ENCODE measurements at regions not wholly inside any gene's neighbourhood (a gene's known extent, or its start where the extent isn't known, plus 50 kb on each side); places are given as distances from the start of the nearest gene placed in this dataset.
A peak's percentile ranks its signal among the peaks of the same experiment; 100 is the strongest.

DNA sequence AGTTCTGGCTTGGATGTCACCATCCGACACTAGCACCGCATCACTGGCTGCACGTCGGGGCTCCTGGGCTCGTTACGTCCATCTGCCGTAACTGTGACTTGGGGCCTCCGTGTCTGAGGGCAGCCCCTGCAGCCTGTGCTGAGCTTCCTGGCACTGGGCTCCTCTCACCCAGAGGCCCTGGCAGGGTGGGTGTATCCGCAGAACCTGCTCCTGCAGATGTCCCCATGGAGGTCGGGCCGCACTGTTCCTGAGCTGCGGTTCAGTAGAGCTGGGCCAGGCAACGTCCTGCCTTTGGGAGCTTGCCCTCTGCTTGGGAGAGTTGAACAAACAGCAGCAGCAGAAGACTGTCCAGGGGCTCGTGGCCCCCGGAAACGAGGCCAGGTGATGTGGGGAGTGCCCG is 71.4 kb downstream of the RGS12 start:
- DNase-seq (ENCODE audit: low read depth) = no peak
- no peak overlapping the region for H3K4me3 ChIP-seq (ENCODE audit: low read depth, low read length)

DNA sequence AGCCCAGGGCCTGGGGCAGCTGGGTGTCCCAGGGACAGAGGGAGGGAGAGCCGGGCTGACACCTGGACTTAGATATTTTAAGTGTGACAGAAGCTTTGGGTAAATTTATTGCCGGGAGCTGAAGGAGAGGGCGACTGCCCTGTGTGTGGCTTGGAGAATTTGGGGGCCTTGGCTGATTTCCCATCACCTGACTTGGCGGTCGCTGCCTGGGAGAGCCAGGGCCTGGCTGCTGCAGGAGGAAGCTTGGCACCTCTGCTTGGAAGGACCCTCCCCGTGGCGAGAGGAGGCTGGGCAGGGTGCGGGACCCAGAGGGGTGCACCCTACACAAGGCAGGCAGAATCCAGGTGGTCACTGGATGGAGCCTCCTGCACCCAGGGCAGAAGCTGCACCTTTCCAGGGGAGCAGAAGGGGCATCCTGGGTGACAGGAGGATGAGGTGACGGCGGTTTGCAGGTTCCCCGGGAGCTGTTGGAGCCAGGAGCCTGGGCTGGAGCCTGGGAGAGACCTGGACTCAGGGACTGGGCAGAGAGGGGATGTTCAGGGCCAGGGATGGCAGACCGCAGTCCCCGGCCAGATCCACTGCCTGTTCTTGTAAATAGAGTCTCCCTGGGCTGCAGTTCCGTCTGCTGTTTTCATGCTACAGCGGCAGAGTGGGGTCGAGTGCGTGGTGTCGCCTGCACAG is 72.0 kb downstream of the RGS12 start:
- H3K4me3 ChIP-seq (ENCODE audit: low read depth, low read length) = no peak overlapping the region
- no peak for DNase-seq (ENCODE audit: low read depth)

GRCh38 chr4:3365326-3365725 is 72.5 kb downstream of the RGS12 start:
- H3K4me3 ChIP-seq (ENCODE audit: low read depth, low read length) = no peak overlapping the region
- DNase-seq (ENCODE audit: low read depth) = no peak

DNA sequence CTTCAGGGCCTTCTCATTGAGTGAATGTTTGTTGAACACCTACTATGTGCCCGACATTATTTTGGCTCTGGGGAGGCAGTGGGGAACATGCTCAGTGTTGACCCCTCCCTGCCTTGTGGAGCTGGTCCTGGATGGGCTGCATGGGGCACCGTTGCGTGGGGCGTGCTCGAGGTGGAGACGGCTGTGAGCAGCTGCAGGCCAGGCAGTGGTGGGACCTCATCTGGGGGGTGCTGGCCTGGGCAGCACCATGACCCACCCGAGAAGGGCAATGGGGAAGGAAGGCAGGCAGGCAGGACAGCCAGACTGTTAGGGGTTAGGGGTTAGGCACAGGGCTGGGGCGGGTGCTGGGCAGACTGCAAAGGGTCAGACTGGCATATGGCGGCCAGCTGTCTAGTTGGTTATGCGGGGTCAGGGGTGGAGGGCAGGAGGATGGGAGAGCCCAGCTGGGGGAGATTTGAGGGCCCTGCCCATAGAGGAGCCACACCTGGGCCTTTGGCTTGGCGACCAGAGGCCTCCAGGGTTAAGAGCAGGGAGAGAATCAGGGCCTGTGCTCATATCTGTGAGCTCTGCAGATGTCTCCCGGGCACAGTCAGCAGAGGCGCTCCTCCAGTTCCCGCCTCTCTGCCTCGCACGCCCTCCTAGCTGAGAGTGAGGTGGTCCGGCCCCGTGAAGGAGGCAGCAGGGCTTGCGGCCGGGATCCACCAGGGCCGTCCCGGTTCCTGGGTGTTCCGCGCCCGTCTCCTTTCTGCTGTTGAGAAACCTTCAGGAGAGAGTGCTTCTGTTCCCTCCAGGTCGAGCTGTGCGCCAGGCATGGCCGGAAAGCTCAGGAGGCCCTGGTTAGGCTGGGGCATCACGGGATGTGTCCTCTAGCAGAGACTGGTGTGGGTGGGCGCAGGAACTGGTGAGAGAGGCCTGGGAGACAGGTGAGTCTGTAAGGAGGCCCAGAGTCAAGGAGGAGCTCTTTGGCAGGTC is 73.3 kb downstream of the RGS12 start:
- H3K4me3 ChIP-seq (ENCODE audit: low read depth, low read length) = no peak overlapping the region
- no peak for DNase-seq (ENCODE audit: low read depth)

DNA sequence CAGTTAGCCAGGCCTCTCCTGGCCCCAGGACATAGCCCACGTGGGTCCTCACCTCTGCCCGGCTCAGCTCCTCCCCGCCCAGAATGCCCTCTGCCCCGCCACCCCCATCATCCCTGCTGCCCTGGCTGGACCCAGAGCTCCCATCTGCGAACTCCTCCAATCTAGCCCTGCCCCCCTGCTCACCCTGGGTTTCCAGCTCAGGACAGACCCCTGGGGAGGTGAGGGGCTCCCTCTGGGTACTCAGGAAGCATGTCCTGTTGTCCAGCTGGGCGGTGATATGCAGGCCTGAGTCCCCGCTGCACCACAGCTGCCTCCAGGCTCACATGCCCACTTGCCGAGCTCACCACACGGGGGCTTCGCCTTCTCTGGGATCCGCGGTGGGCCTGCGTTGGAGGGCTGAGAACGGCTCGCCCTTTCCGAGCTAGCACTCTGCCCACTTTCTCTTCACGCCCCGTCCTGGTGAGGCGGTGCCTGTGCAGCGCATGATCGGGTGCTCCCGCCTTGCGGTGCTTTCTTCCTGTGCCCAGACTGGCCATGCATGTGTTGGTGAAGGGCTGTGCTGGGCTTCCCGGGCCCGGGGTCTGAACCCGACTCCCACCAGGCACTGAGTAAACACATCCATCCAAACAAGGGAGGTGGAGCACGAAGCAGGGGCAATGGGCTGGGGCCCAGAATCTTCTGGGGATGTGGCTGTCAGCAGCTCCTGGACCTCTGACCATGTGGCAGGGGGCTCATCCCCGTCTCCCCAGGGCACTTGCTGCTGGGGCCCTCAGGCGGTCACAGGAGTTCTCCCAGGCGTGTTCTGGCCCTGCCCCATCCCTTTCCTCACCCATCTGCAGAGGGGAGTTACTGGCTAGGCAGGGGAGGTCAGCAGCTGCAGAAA is 74.3 kb downstream of the RGS12 start:
- H3K4me3 ChIP-seq (ENCODE audit: low read depth, low read length) = no peak overlapping the region
- no peak for DNase-seq (ENCODE audit: low read depth)

- no peak overlapping the region for H3K4me3 ChIP-seq (ENCODE audit: low read depth, low read length)
- DNase-seq (ENCODE audit: low read depth) = no peak
Measured at GRCh38 chr4:3367866-3368265, 73.9 kb upstream of the HGFAC start.

- no peak for DNase-seq (ENCODE audit: low read depth)
- H3K4me3 ChIP-seq (ENCODE audit: low read depth, low read length) = no peak overlapping the region
Measured at GRCh38 chr4:3368334-3368733, 73.4 kb upstream of the HGFAC start.

GRCh38 chr4:3368841-3369760 is 72.7 kb upstream of the HGFAC start:
- no peak for DNase-seq (ENCODE audit: low read depth)
- peak overlapping the region; percentile 35 for H3K4me3 ChIP-seq (ENCODE audit: low read depth, low read length)

DNA sequence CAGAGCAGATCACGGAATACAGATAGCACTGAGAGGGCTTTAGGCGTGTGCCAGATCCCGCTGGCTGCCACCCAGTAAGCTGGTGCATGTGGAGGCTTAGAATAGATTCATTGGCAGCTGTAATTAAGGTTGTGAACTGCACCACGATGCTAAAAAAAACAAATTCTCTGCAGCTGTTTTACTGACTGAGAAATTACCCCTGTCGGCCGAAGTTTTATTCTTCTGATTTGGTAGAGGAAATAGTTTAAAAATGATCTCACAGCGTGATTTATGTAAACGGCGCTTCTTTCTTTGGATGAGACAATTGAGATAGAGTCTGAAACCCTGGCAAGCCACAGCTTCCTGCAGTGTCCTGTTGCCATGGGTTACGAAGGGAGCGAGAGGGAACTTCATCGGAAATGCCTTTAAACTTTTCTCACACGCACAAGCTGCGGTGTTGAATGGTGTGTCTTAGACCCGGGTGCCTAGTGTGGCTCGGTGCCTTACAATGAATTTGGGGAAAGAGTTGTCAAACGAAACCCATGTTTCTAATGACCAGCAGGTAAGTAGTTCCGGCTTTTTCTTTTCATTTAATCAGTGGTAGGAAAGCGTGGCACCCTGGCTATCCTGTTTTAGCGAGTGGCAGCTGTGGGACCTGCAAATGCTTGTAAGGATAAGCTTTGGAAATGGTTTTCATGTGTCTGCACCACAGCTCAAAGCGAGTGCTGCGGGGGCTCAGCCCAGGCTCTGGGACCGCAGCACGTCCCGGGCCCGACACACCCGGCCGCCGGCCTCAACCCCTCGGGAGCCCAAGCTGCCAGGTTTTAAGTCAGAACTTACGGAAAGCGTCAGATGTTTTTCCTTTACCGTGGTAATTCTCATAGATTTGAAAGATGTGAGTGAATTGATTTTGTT is 71.7 kb upstream of the HGFAC start:
- peak overlapping the region; percentile 35 for H3K4me3 ChIP-seq (ENCODE audit: low read depth, low read length)
- DNase-seq (ENCODE audit: low read depth) = peak; percentile 65

DNA sequence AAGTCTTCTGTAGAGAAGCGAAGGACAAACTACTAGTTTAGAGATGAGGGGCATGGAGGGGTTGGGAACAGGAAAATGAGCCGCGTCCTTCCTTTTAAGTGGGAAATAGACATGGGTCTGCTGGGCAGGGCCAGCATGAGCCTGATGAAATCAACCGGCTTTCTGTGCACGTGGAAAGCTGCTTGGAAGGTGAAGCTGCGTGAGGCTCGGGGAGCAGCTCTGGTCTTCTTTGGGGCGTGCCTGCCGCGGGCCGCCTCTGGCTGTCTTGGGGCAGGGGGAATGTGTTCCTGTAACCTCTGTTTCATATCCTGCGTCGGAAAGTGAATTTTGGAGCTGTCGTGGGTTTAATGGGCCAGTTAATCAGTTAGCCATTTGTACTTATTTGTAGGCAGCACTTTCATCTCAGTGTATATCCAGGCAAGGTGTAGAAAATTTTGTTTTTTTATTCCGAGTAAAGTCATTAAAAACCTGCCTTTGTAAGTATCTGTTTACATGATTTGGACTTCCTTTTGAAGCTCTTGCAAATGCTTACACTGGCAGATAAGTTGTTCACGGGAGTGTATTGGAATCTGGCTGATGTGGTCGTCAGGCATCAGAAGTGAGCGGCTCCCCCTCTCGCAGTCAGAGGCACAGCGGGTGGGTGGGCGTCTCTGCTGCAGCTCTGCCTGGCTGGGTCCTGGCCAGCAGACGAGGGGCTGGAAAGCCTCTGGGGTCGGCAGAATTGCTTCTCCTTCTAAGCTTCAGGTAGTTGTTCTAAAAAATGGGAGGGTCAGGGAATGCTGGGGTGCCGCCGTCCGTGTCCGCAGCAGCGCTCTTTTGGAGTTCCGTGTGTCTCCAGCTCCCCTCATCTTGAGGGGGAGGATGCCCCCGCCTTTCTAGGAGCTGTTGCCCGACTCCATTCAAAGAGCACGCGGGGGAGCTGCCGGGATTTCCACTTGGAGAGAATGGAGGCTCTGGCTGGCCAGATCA is 70.5 kb upstream of the HGFAC start:
- peak overlapping the region; percentile 35 for H3K4me3 ChIP-seq (ENCODE audit: low read depth, low read length)
- no peak for DNase-seq (ENCODE audit: low read depth)

DNA sequence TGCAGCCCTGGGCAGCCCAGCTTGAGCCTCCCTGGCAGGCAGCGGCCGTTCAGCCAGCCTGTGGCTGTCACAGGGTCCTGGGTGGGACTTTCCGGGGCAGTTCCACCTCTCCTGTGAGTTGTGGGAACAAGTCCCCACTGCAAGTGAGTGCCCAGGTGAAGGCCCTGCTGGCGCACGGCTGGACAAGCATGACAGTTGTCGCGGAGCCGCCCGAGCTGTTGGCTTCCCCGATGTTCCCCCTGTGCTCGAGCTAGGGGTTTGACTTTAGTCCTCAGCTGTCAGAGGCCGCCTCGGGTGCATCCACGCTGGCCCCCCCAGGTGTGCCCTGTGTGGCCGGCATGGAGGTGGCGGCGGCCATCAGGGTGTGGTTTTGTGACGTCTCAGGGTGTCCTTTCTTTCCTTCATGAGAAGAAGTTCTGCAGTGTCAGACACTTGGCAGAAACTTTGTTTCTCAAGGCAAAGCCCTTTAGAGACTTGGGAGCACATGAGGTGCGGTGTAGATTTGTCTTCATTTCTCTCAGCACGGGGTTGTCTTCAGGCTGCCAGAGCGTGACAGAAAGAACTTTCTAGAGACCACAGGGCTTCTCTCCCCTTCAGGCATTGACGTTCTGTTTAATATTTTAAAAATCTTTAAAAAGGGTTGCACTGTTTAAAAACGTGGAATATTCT is 69.4 kb upstream of the HGFAC start:
- no peak overlapping the region for H3K4me3 ChIP-seq (ENCODE audit: low read depth, low read length)
- DNase-seq (ENCODE audit: low read depth) = no peak

- no peak overlapping the region for H3K4me3 ChIP-seq (ENCODE audit: low read depth, low read length)
- DNase-seq (ENCODE audit: low read depth) = no peak
Measured at GRCh38 chr4:3372933-3373465, 68.8 kb upstream of the HGFAC start.

- DNase-seq (ENCODE audit: low read depth) = no peak
- no peak overlapping the region for H3K4me3 ChIP-seq (ENCODE audit: low read depth, low read length)
Measured at GRCh38 chr4:3373468-3373867, 68.3 kb upstream of the HGFAC start.

DNA sequence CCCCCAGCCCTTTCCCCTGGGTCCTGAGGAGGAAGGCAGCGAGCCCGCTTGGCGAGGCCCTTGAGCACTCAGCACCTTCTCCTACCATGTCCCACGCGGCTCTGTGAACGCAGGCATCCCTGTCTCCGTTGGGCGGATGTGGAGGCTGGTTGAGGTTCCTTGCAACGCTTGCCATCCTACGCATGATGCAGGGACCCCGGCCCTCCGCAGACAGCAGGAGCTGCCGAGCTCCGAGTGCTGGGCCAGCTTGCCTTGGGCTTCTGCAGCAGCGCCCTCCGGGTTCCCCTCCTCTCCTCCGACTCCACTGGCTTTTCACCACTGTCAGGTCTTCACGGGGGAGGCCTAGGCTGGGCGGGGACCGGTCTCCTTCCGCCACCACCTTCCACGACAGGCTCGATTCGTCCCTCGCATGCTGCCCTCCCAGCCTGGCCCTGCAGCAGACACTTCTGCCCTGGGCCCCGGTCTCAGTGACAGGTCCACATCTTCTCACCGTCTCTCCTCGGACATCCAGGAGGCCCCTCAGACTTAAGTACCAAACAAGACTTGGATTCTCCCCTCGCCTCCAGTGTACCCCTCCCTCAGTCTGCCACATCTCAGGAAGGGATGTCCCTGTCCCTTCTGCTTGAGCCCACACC is 67.6 kb upstream of the HGFAC start:
- no peak overlapping the region for H3K4me3 ChIP-seq (ENCODE audit: low read depth, low read length)
- DNase-seq (ENCODE audit: low read depth) = no peak

- DNase-seq (ENCODE audit: low read depth) = no peak
- H3K4me3 ChIP-seq (ENCODE audit: low read depth, low read length) = no peak overlapping the region
Measured at GRCh38 chr4:3374667-3375066, 67.1 kb upstream of the HGFAC start.

GRCh38 chr4:3375688-3376087 is 66.1 kb upstream of the HGFAC start:
- peak; percentile 78 for DNase-seq (ENCODE audit: low read depth)
- H3K4me3 ChIP-seq (ENCODE audit: low read depth, low read length) = no peak overlapping the region
